PFSK-1 (cell line): ENCODE measurements at regions not wholly inside any gene's neighbourhood (a gene's known extent, or its start where the extent isn't known, plus 50 kb on each side); places are given as distances from the start of the nearest gene placed in this dataset.

Source experiments
- FOXP2 ChIP-seq: optimal IDR thresholded peaks from 2 replicates; pipeline ENCODE3; 2011; ENCODE audit warnings: borderline replicate concordance, control low read depth, inconsistent platforms; ENCODE audit not compliant: insufficient read depth; ENCODE audit errors: extremely low read length, extremely low read depth
- POLR2AphosphoS5 ChIP-seq: IDR thresholded peaks from 2 replicates; pipeline ENCODE4 v1.6.1; 2012; ENCODE audit warnings: low read depth, mild to moderate bottlenecking, control low read depth, low read length, moderate library complexity
- SIN3A ChIP-seq: IDR thresholded peaks from 2 replicates; pipeline ENCODE4 v1.6.1; 2012; ENCODE audit warnings: mild to moderate bottlenecking, low read length, moderate library complexity, borderline replicate concordance; ENCODE audit not compliant: insufficient read depth
- TAF1 ChIP-seq: IDR thresholded peaks from 2 replicates; pipeline ENCODE4 v1.6.1; 2012; ENCODE audit warnings: low read length, control low read depth, borderline replicate concordance; ENCODE audit not compliant: insufficient read depth
- TF ChIP-seq, protein P1 (sequence below), 2 experiments: IDR thresholded peaks; 2 replicates each; pipeline versions ENCODE4 v1.6.1 to v1.8.0; 2011 to 2012; ENCODE audit warnings: low read depth in 2 of 2, low read length in 2 of 2, control low read depth in 1 of 2, inconsistent platforms in 1 of 2, mild to moderate bottlenecking in 1 of 2, moderate library complexity in 1 of 2; ENCODE audit not compliant: insufficient read depth in 1 of 2

DNA sequence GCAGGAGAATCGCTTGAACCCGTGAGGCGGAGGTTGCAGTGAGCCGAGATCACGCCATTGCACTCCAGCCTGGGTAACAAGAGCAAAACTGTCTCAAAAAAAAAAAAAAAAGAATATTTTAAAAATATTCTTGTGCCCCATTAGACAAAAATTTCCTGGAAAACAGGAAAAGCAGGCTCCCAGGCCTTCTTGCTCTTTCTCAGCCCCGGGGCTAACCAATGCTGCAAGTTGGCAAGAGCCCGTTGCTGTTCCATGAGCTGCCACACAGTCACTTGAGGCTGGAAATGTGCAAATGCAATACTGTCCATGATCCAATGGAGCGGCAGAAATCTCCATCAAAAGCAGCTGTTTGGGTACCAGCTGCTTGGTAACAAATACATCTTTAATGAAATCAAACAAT is 994.7 kb downstream of the VRK1 start:
- TF ChIP-seq, protein P1, sequence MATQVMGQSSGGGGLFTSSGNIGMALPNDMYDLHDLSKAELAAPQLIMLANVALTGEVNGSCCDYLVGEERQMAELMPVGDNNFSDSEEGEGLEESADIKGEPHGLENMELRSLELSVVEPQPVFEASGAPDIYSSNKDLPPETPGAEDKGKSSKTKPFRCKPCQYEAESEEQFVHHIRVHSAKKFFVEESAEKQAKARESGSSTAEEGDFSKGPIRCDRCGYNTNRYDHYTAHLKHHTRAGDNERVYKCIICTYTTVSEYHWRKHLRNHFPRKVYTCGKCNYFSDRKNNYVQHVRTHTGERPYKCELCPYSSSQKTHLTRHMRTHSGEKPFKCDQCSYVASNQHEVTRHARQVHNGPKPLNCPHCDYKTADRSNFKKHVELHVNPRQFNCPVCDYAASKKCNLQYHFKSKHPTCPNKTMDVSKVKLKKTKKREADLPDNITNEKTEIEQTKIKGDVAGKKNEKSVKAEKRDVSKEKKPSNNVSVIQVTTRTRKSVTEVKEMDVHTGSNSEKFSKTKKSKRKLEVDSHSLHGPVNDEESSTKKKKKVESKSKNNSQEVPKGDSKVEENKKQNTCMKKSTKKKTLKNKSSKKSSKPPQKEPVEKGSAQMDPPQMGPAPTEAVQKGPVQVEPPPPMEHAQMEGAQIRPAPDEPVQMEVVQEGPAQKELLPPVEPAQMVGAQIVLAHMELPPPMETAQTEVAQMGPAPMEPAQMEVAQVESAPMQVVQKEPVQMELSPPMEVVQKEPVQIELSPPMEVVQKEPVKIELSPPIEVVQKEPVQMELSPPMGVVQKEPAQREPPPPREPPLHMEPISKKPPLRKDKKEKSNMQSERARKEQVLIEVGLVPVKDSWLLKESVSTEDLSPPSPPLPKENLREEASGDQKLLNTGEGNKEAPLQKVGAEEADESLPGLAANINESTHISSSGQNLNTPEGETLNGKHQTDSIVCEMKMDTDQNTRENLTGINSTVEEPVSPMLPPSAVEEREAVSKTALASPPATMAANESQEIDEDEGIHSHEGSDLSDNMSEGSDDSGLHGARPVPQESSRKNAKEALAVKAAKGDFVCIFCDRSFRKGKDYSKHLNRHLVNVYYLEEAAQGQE (IDR thresholded peaks at IDR 0.05; ENCODE audit: insufficient read depth in 1 of 2, low read depth in 2 of 2, low read length in 2 of 2) = no peak
- TF ChIP-seq POLR2AphosphoS5 (no peak), SIN3A (no peak), TAF1 (no peak), FOXP2 (no peak)
